ENCODE measurements at regions not wholly inside any gene's neighbourhood (a gene's known extent, or its start where the extent isn't known, plus 50 kb on each side); places are given as distances from the start of the nearest gene placed in this dataset.

- no peak overlapping the region for H3K4me2 ChIP-seq (ENCODE audit: low read length)
- no peak overlapping the region for H3K4me3 ChIP-seq (ENCODE audit: low read depth, low read length, poor library complexity, severe bottlenecking)
- no peaks in the 10 kb centered on the region for H3K36me3 ChIP-seq (ENCODE audit: insufficient read depth, low read length)
- TF ChIP-seq EZH2phosphoT487 (IDR thresholded peaks at IDR 0.05; ENCODE audit: borderline replicate concordance, low read depth, low read length) (no peak), CTCF (conservative IDR thresholded peaks at IDR 0.05; ENCODE audit: low read length) (no peak)
- ChIA-PET POLR2A (no interaction called here), CTCF (ENCODE audit: unreplicated experiment) (no interaction called here)
- H3K4me1 ChIP-seq (ENCODE audit: insufficient read depth, low read length, poor library complexity, severe bottlenecking) = no peaks in the 10 kb centered on the region
- no peaks in the 10 kb centered on the region for H3K9me2 ChIP-seq (ENCODE audit: insufficient read depth, low read length)
- H3K9me3 ChIP-seq (ENCODE audit: low read length) = no peaks in the 10 kb centered on the region
- no TSS peak for BruUV-seq (replicated peaks)
- intact Hi-C loops (cut with micrococcal nuclease; ENCODE audit: unreplicated experiment) = no loop called here
- no peak for DNase-seq (ENCODE audit: low spot score)
- H3K27ac ChIP-seq (ENCODE audit: low read depth, low read length, poor library complexity, severe bottlenecking) = no peak overlapping the region
- no peaks in the 10 kb centered on the region for H4K20me1 ChIP-seq (ENCODE audit: insufficient read depth, low read length)
- H2AFZ ChIP-seq (ENCODE audit: low read length) = no peak overlapping the region
- no peaks in the 10 kb centered on the region for H3K79me2 ChIP-seq (ENCODE audit: insufficient read depth, low read depth, low read length)
Measured at GRCh38 chr2:2890246-2890645, 487.4 kb downstream of the EIPR1 start.

GRCh38 chr2:2889646-2890045 lies 488.0 kb downstream of the EIPR1 start:
- ChIA-PET CTCF (ENCODE audit: unreplicated experiment) (no interaction called here), POLR2A (no interaction called here)
- H4K20me1 ChIP-seq (ENCODE audit: insufficient read depth, low read length) = no peaks in the 10 kb centered on the region
- no TSS peak for BruUV-seq (replicated peaks)
- no peaks in the 10 kb centered on the region for H3K9me3 ChIP-seq (ENCODE audit: low read length)
- no peak overlapping the region for H3K4me3 ChIP-seq (ENCODE audit: low read depth, low read length, poor library complexity, severe bottlenecking)
- TF ChIP-seq EZH2phosphoT487 (IDR thresholded peaks at IDR 0.05; ENCODE audit: borderline replicate concordance, low read depth, low read length) (no peak), CTCF (conservative IDR thresholded peaks at IDR 0.05; ENCODE audit: low read length) (no peak)
- H3K4me2 ChIP-seq (ENCODE audit: low read length) = no peak overlapping the region
- no peaks in the 10 kb centered on the region for H3K4me1 ChIP-seq (ENCODE audit: insufficient read depth, low read length, poor library complexity, severe bottlenecking)
- H3K79me2 ChIP-seq (ENCODE audit: insufficient read depth, low read depth, low read length) = no peaks in the 10 kb centered on the region
- intact Hi-C loops (cut with micrococcal nuclease; ENCODE audit: unreplicated experiment) = no loop called here
- DNase-seq (ENCODE audit: low spot score) = no peak
- H3K36me3 ChIP-seq (ENCODE audit: insufficient read depth, low read length) = no peaks in the 10 kb centered on the region
- H2AFZ ChIP-seq (ENCODE audit: low read length) = no peak overlapping the region
- no peaks in the 10 kb centered on the region for H3K9me2 ChIP-seq (ENCODE audit: insufficient read depth, low read length)
- no peak overlapping the region for H3K27ac ChIP-seq (ENCODE audit: low read depth, low read length, poor library complexity, severe bottlenecking)

GRCh38 chr2:2889141-2889540 lies 488.5 kb downstream of the EIPR1 start:
- POLR2A ChIA-PET = no interaction called here
- Histone ChIP-seq H3K79me2 (ENCODE audit: insufficient read depth, low read depth, low read length) (no peaks in the 10 kb centered on the region), H3K9me2 (ENCODE audit: insufficient read depth, low read length) (no peaks in the 10 kb centered on the region), H3K9me3 (ENCODE audit: low read length) (no peaks in the 10 kb centered on the region), H3K36me3 (ENCODE audit: insufficient read depth, low read length) (no peaks in the 10 kb centered on the region), H3K4me3 (ENCODE audit: low read depth, low read length, poor library complexity, severe bottlenecking) (no peak overlapping the region), H3K4me2 (ENCODE audit: low read length) (no peak overlapping the region), H4K20me1 (ENCODE audit: insufficient read depth, low read length) (no peaks in the 10 kb centered on the region), H3K4me1 (ENCODE audit: insufficient read depth, low read length, poor library complexity, severe bottlenecking) (no peaks in the 10 kb centered on the region), H3K27ac (ENCODE audit: low read depth, low read length, poor library complexity, severe bottlenecking) (no peak overlapping the region), H2AFZ (ENCODE audit: low read length) (no peak overlapping the region)
- CTCF ChIA-PET (ENCODE audit: unreplicated experiment) = no interaction called here
- BruUV-seq (replicated peaks) = no TSS peak
- intact Hi-C loops (cut with micrococcal nuclease; ENCODE audit: unreplicated experiment) = no loop called here
- DNase-seq (ENCODE audit: low spot score) = no peak
- no peak for TF ChIP-seq CTCF (conservative IDR thresholded peaks at IDR 0.05; ENCODE audit: low read length)
- no peak for TF ChIP-seq EZH2phosphoT487 (IDR thresholded peaks at IDR 0.05; ENCODE audit: borderline replicate concordance, low read depth, low read length)
